ENCODE measurements at regions not wholly inside any gene's neighbourhood (a gene's known extent, or its start where the extent isn't known, plus 50 kb on each side); places are given as distances from the start of the nearest gene placed in this dataset.

DNA sequence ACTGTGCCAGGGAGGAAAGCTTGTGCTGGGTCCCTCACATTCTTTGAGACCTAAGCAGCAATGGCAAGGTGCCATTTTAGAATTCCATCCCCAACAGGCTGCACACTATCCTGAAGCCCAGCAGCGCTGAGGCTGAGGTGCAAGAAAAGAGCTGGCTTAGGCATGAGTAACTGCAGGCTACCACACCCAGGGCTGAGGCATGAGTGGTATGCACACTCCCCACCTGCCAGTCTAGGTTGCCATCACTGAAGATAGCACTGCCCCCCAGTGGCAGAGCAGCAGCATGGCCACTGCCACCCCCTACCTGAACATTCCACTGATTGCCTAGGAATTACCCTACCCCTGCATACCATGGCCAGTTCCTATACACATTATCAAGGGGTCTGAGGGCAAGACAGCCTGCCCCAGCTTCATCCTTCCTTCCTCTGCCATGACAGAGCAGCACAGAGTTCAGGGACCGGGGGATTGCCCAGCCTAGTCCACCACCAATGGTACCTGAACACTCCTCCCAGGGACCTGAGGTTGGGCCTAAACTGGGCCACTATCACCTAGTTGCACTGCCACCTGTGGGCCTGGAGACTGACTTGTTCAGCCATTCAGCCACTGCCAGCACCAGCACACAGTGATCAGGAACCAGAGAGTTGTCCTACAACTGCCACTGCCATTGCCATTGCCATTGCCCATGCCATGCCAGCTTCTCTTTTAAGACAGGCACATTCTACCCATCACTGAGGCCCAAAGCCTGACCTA lies 129.8 kb downstream of the SATB1 start:
- DNase-seq, result peak; percentile 83

DNA sequence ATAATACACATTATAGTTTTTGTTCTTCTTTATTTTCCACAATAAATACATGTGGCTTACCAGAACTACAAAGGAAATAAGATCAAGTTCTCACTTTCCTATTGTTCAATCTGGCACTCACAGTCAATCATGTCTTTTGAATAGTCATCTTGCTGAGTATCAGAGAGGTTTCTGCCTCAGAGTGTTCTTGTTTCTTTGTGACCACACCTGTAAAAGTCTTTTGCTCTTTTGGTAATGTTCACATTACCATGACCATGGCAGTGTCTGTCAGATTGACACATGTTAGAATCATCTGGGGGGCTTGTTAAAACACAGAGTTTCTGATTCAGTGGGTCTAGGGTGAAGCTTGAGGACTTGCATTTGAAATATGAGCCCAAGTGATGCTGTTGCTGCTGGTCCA lies 135.0 kb downstream of the SATB1 start:
- no peak for DNase-seq

DNA sequence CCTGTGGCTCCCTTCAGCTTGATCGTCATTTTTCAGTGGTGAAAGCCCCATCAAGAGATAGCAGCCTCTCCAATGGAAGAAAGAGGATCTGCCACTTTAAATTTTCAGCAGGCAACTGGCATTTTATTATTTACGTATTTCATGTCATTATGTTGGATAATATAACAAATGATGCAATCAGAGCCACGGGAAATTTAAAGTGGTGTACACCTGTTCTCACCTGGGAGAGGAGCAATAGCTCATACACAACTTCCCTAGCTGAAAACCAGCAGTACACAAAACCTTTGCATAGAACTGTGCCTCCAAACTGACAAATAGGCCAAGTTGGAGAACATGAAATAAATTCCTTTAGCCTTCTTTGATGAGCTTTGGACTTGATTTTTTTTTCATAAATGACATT lies 136.9 kb downstream of the SATB1 start:
- DNase-seq, result no peak

DNA sequence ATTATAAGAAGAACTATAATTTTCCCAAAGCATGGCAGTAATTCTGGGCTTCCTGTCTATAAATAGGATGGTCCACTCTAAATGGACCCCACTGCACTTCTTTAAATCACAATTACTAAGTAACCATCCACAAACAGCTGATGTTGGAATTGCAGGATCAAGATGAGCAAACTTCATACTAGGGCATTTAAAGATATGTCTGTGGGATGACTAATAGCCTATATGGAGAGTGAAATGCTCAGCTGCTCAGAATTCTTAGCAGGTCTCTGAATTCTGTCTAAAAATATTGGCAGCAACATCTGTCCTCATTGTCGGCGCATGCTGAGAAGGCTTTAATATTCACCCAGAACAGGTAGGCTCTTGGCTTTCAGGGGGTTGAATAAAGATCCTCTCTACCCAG lies 140.4 kb downstream of the SATB1 start:
- no peak for DNase-seq

DNA sequence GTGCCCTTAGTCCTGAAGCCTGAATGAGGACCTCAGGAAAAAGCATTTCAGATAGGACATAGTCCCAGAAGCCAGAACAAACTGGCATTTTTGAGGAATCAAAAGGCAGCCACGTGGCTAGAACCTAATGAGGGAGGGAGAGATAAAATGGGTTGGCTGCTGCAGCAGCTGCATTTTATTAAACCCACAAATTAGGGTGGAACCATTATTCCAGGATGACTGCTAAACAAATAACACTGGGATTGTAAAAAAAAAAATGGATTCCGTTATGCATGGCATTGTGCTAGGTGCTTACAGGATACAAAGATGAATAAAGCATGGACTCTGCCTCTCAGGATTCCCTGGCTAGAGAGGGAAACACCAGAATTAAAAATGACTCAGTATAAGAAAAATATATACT lies 141.5 kb downstream of the SATB1 start:
- DNase-seq, result no peak

DNA sequence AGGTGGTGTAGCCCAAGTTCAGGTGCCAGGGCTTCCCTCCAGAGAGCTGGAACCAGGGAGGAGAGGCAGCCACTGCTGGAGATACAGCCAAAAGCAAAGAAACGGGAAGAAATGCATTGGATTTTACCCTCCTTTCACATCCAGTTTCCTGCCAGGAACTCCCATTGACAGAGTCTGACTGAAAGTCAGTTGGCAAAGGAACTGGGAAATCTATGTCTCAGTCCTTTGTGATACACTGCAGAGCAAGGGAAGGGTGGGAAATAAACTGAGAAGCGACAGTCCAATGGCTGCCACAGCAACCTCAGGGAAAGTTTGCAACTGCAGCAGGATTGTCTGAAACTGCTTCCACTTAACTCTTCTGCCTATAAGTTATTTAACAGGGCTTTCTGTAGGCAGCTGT lies 142.6 kb downstream of the SATB1 start:
- DNase-seq, result no peak

DNA sequence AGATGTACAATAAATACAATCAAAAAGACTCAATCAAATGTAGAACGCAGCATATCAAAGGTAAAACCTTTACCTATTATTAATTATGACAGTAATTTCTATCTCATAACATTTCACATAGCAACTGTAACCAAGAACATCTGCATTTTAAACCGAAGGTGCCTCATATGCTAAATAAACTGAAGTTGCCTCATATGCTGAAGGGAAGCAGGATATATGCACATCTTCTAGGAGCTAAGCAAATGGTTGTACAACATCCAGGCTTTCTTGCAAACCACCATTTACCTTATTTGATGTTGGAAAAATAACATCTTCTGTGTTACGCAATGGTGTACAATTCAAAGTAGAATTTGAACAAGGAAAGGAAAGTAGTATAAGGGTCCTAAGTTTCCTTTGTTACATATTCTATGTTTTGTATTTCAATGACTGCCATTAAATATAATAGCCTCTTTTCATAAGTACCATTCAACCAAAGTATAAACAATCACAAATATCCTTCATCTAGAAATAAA lies 145.9 kb downstream of the SATB1 start:
- DNase-seq, result no peak

DNA sequence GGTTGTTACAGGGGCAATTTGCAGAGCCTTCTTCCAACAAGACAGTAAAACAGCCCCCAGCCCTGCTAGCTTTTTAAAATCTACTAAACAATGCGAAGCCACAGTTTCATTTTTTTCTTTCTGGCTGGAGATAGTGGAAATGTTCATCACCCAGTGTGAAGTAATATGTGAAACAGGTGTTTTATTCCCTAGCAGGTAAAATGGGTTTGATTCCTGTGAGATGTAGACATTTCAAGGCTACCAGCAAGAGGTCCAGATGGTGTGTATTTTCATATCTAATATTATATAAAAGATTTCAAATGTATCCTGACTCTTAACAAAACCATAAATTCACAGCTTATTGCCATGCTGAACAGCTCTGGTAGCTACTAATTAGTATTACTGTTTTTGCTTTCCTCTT lies 160.3 kb downstream of the SATB1 start:
- DNase-seq, result no peak

DNA sequence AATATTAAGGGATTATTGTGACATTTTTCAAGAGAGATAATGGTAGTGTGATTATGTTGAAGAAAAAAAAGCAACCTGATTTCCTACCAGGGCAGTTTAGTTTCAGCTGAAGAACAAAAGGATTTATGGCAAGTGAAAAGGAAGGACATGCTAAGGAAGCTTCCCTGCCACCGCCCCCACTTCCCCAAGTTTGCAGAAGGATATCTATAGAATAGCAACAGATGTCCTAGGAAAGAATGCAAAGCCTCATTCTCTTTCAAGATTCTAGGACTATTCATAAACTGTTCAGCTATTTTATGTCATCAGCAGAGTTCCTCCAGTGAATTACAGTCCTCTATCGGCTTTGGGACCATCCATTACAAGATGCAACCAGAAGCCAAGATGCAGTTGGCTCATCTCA lies 160.8 kb downstream of the SATB1 start:
- no peak for DNase-seq

DNA sequence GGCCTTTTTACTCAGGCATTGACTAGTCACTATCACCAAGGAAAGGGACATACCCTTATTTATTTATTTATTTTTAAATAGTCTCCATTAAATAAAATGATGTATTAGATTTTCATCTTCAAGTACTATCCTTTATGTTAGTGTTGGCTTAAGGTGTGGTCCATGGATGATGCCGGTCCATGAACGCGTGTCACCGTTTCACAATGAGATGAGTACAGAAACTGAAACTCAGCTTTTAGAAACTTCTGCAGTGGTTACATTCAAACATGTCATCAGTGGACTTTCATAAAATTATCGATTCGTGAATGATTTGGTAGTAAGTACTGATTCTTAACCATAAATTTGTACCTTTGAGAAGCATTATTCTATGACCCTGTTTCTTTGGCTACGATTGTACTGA lies 166.6 kb downstream of the SATB1 start:
- DNase-seq, result no peak

DNA sequence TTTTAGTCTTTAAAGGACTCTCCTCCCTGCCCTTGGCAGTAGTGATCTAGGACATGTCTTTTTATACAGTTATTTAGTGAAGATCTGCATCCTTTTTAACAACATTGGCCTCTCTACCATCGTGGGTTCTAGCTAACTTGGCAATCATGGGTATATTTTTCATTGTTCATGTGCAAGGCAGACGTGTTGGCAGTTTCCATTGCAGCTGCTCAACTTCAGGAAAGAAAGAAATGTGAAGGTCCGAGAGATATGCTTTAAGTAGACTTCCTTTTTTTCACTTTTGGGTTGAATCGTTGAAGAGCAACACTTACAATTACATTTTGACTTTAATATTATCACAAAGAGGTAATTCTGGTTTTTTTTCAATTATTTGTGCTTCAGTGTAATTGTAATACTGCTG lies 172.6 kb downstream of the SATB1 start:
- DNase-seq, result no peak

DNA sequence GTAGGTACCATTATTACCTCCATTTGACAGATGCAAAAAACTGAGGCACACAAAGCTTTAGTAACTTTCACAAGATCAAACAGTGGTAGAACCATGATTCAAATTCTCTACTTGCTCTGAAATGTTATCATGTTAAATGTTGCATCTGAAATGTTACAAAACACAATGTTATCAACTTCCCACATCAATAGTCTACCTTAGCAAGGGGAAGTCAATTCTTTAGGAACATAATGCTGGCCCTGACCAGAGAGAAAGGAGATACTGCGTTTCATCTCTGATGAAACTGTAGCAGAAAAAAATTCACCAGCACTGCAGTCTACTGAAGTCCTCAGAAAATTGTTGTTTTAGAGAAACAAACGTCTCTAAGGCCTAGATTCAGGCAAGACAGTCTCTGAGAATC lies 174.1 kb downstream of the SATB1 start:
- no peak for DNase-seq

DNA sequence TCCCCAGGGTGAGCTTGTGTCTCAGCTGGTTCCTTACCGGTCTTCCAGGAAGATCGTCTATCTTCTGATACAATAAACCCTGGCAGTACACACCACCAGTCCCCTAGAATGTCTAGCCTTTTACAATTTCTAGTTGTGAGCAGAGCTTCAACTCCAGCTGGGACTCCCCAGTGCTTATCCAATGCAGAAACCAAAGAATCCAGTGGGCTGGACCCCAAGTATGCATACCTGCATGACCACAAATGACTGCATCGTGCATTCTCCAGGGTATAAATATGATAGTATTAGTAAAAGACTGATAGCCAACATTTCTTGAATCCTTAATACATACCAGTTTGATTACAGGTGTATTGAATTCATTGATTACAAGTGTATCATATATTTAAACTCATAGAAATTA lies 176.0 kb downstream of the SATB1 start:
- no peak for DNase-seq

DNA sequence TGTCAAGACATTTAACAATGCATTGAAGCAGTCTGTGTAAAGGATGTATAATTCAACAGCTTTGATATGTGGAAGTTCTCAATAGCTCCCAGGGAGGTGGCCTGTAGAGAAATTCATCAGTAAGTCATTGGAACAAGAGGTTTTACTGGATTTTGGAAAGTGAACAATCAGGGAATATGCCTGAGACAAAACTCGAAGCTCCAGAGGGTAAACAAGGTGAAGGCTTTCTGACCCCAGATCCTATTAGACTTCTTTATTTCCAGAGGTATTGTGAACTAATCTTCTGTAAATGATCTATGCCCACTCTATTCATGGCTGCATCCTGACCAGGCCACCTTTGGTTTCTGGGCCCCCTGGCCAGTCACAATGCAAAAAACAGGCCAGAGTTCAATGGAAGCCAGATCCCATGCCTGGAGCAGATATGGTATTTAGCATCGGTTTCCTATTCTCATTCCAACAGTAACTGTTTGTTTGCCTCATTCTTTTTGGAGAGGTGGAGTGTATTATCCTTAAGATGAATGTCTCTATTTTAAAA lies 177.3 kb downstream of the SATB1 start:
- DNase-seq, result no peak

DNA sequence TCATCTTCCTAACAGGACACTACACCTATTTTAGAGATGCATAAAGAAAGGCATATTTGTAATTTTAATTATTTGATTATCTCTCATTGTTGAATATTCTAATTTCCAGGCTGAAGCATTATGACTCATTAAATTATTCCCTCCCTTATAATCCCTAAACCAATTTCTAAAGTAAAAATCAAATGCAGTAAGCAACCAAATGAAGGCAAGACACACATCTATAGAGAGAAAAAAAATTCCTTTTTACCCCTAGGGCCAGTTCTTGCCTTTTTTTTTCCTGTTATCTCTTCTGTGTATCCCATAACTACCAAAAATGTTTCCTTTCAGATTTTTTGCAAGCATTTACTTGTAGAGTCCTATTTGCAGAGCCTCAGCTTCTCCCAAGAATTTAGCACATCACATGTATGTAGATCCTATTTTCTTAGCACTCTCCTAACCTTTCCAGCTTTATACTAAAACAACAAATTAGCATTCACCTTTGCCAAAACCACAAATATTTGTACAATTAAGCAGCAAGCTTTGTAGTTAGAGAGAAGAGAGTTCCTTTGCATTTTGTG lies 177.9 kb downstream of the SATB1 start:
- no peak for DNase-seq

DNA sequence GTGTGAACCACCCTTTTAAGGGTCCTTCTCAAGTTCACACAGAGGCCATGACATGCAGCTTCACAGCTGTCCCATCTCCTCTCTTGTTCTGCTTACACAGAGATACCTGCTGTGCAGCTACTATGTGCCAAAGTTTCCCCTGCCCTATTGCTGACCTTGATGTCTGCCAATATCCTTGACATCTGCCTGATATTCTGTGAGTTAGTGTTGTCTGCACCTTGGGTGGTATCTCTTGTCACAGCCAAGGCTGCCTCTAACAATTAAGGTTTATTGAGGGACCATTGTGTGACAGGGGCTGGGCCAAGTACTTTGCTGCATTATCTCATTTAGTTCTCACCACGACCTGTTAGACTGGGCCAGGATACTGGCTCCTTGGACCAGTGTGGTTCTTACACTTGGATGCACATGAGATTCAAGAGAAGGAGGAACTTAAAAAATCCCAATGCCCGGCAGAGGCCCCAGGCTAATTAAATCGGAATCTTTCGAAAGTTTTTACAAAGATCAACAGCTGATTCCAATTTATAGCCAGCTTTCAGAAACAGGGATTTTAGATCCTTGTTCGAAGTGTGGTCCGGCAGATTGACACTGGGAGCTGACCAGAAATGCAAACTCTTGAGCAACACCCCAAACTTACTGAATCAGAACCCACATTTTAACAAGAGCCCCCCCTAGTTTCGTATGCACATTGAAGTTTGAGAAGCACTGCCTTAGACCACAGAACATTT lies 178.6 kb downstream of the SATB1 start:
- no peak for DNase-seq

DNA sequence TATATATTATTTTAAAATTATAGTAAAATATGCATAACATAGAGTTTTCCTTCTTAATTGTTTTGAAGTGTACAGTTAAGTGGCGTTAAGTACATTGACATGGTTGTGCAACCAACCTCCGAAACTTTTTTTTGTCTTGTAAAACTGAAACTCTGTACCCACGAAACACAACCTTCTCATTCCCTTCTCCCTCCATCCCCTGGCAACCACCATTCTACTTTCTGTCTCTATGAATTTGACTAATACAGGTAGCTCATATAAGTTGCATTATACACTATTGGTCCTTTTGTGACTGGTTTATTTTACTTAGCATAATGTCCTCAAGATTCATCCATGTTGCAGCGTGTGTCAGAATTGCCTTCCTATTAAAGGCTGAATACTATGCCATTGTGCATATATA lies 179.4 kb downstream of the SATB1 start:
- DNase-seq, result no peak

DNA sequence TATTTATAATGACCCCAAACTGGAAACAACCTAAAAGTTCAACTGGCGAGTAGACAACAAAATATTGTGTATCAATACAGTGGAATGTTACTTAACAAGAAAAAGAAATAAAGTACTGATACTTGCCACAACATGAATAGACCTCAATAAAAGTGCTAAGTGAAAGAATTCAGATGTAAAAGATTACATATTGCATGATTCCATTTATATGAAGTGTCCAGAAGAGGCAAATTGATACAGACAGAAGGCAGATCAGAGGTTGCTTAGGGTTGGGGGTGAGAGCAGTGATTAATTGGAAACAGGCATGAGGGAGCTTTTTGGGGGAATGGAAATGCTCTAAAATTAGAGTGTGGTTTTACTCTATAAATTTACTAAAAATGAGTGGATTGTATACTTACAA lies 183.3 kb downstream of the SATB1 start:
- DNase-seq, result peak; percentile 13

DNA sequence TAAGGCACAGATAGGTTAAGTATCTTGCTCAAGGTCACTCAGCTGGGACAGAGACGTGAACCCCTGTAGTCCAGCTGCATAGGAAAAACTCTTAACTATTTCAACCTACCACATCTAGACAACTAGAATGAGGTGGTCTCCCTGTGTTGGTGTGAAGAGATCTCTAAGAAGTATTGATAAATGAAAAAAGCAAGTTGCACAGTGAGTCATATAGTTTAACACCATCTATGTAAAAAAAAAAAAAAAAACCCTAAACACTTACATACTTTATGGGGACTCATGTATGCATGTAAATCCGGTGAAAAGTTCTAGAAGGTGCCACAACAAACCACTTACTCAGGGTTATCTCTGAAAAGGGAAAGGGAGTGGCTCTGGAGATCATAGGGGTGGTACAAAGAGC lies 185.5 kb downstream of the SATB1 start:
- no peak for DNase-seq

DNA sequence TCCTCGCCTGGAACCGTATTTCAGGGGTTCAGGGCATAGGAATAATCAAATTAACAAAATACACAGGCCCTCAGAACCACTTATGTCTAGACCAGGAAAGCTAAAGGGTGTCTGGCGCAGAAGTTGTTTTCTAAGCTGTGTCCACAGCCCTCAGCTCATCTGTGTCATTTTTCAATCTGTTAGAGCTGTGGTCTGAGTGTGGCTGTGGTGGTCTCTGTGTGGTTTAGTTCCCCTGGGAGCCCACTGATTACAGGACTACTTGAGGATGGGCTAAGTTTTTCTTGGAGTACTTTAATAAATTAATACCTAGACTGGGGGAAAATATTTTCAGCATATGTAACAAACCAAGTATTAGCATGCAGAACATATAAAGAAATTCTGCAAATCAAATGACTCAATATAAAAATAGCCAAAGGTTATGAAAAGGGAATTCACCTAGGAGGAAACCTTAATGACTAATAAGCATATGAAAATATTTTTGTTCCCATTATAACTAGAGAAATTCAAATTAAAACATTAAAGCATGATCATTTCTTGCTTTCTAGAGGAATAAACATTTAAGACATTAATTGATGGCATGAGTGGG lies 186.3 kb downstream of the SATB1 start:
- DNase-seq, result peak; percentile 34

DNA sequence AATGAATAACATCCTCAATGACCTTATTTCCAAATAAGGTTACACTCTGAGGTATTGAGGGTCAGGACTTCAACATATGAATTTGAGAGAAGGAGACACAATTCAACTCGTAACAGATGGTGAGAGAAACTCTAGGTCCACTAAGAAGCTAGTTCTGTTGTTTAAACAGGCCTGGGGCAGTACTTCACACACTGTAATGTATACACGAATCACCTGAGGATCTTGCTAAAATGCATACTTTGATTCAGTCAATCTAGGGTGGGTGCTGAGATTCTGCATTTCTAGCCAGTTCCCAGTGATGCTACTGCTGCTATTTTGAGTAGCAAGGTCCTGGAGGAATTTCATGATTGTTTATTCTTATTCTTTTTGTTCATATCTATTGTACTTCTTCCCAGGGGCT lies 186.8 kb downstream of the SATB1 start:
- DNase-seq, result no peak

DNA sequence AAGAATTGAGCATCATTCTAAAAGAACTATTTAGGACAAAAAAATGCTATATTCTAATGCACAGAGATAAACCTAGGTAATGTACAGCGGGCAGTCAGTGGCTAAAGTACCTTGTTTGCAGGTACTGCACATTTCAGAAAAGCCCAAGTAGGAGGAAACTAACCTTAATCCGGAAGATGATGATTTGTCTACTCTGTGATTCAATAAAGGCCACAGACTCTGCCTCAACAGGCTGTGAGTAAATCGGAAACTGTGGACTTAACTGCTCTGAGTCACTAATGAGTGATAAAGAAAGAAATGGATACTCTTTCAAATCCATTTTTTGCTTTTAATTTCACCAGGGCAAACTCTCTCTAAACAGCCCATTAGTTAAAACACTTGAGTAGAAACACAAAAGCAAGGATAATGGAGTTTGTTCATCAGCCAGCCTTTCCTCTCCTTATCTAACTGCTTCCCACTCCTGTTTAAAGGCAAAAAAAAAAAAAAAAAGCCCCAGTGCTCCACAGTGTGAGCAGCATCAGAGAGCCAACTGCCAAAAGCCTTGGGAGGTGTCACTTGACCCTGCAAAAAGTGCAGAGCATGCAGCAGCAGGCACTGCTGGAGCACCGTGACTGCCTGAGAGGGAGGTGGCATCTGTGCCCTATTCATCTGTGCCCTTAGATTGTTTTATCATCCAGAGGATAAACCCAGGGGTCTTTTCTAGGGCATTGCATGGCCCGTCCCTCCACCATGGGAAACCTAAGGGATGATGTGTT lies 187.7 kb downstream of the SATB1 start:
- DNase-seq, result peak; percentile 40

DNA sequence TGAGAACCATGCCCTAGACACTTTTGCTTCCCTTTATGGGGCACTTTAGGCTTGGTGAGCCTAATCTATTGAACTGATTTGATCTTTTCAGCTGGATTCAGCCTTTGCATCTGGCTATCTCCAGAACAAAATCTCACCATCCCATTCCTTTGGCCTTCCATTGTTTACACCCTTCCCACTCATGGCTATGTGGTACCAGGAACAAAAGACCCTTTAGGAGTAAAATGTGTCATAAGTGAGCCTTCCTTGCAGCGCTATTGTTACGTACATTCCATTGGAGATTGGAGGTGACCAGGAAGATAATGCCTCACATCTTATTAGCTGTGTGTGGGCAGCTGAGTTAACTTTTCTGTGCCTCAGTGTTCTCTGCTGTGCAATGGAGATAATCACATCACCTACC lies 188.4 kb downstream of the SATB1 start:
- DNase-seq, result no peak

All from fibroblast of skin of scalp (primary cell).